Fibroblast of the aortic adventitia (primary cell): ENCODE measurements at regions not wholly inside any gene's neighbourhood (a gene's known extent, or its start where the extent isn't known, plus 50 kb on each side); places are given as distances from the start of the nearest gene placed in this dataset.

Source experiments
- DNase-seq: peaks from one replicate; pipeline ENCODE4 v3.0.0-alpha.2; 2010; ENCODE audit warnings: low read depth
- H3K4me3 ChIP-seq: 2 replicates; pipeline ENCODE4 v1.5.1; 2011; ENCODE audit warnings: low read depth, mild to moderate bottlenecking, control low read depth, low read length, moderate library complexity
- CTCF ChIP-seq: IDR thresholded peaks from 2 replicates; pipeline ENCODE4 v1.5.1; 2011; ENCODE audit warnings: mild to moderate bottlenecking, low read length, control low read depth, inconsistent platforms; ENCODE audit not compliant: insufficient read depth

GRCh38 chr18:55149994-55150393, 190.7 kb upstream of the CCDC68 start:
- TF ChIP-seq CTCF, result no peak
- H3K4me3 ChIP-seq, result no peak overlapping the region

GRCh38 chr18:55147791-55148190, 188.5 kb upstream of the CCDC68 start:
- no peak for DNase-seq
- H3K4me3 ChIP-seq, result no peak overlapping the region
- TF ChIP-seq CTCF, result no peak

More at GRCh38 chr18:55149994-55150393, 190.7 kb upstream of the CCDC68 start:
- peak; percentile 28 for DNase-seq

GRCh38 chr18:55144193-55144930, 185.1 kb upstream of the CCDC68 start:
- no peak overlapping the region for H3K4me3 ChIP-seq
- TF ChIP-seq CTCF, result no peak
- DNase-seq, result peak; percentile 38

- no peak for DNase-seq
- TF ChIP-seq CTCF, result no peak
- no peak overlapping the region for H3K4me3 ChIP-seq
Observed at GRCh38 chr18:55142410-55142809, 183.1 kb upstream of the CCDC68 start.

- no peak for TF ChIP-seq CTCF
- no peak for DNase-seq
- no peak overlapping the region for H3K4me3 ChIP-seq
Observed at GRCh38 chr18:55141318-55141717, 182.1 kb upstream of the CCDC68 start.

GRCh38 chr18:55139836-55140235, 180.6 kb upstream of the CCDC68 start:
- no peak for TF ChIP-seq CTCF
- no peak for DNase-seq
- no peak overlapping the region for H3K4me3 ChIP-seq

GRCh38 chr18:55139307-55139706, 180.0 kb upstream of the CCDC68 start:
- no peak overlapping the region for H3K4me3 ChIP-seq
- TF ChIP-seq CTCF, result no peak
- DNase-seq, result no peak
